Fibroblast of villous mesenchyme (primary cell): ENCODE measurements at regions not wholly inside any gene's neighbourhood (a gene's known extent, or its start where the extent isn't known, plus 50 kb on each side); places are given as distances from the start of the nearest gene placed in this dataset.

Source experiments
- DNase-seq: peaks from one replicate; pipeline ENCODE4 v3.0.0-alpha.2; 2010; ENCODE audit warnings: low read depth
- H3K4me3 ChIP-seq: 2 replicates; pipeline ENCODE4 v1.5.1; 2011; ENCODE audit warnings: low read depth, mild to moderate bottlenecking, low read length
- TF ChIP-seq, protein P1 (sequence below): IDR thresholded peaks from 2 replicates; pipeline ENCODE4 v1.5.1; 2012; ENCODE audit warnings: low read depth, mild to moderate bottlenecking, low read length; ENCODE audit not compliant: insufficient read depth

DNA sequence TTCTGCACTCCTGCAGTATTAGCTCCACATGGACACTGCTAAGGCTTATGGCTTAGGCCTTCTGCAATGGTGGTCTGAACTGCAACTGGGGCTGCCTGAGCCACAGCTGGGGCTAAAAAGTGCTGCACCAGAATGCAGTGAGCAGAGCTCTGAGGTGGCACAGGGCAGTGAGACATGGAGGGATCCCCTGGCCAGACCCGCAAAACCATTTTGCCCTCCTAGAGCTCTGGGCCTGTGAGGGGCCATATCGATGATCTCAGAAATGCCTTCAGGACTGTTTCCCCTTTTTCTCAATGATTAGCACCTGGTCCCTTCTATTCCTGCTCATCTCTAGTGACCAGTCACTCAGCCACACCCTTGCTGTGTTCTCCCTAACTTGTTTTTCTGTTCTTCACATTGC is 397.7 kb downstream of the UQCRFS1 start:
- TF ChIP-seq, protein P1, sequence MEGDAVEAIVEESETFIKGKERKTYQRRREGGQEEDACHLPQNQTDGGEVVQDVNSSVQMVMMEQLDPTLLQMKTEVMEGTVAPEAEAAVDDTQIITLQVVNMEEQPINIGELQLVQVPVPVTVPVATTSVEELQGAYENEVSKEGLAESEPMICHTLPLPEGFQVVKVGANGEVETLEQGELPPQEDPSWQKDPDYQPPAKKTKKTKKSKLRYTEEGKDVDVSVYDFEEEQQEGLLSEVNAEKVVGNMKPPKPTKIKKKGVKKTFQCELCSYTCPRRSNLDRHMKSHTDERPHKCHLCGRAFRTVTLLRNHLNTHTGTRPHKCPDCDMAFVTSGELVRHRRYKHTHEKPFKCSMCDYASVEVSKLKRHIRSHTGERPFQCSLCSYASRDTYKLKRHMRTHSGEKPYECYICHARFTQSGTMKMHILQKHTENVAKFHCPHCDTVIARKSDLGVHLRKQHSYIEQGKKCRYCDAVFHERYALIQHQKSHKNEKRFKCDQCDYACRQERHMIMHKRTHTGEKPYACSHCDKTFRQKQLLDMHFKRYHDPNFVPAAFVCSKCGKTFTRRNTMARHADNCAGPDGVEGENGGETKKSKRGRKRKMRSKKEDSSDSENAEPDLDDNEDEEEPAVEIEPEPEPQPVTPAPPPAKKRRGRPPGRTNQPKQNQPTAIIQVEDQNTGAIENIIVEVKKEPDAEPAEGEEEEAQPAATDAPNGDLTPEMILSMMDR, result no peak
- no peak for DNase-seq
- no peak overlapping the region for H3K4me3 ChIP-seq

DNA sequence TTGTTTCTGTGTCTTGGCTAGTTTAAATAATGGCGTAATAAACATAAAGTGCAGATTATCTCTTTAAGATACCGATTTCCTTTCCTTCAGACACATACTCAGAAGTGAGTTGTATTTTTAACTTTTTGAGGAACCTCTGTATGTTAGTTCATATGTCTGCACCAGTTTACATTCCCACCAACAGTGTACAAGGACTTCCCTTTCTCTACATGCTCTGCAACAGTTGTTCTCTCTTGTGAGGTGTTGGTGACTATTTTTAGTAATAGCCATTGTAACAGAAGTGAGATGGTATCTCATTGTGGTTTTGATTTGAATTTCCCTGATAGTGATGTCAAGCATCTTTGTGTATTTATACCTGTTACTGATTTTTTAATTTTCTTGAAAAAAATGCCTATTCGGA is 418.6 kb downstream of the UQCRFS1 start:
- no peak for DNase-seq
- no peak overlapping the region for H3K4me3 ChIP-seq
- TF ChIP-seq, protein P1, result no peak

DNA sequence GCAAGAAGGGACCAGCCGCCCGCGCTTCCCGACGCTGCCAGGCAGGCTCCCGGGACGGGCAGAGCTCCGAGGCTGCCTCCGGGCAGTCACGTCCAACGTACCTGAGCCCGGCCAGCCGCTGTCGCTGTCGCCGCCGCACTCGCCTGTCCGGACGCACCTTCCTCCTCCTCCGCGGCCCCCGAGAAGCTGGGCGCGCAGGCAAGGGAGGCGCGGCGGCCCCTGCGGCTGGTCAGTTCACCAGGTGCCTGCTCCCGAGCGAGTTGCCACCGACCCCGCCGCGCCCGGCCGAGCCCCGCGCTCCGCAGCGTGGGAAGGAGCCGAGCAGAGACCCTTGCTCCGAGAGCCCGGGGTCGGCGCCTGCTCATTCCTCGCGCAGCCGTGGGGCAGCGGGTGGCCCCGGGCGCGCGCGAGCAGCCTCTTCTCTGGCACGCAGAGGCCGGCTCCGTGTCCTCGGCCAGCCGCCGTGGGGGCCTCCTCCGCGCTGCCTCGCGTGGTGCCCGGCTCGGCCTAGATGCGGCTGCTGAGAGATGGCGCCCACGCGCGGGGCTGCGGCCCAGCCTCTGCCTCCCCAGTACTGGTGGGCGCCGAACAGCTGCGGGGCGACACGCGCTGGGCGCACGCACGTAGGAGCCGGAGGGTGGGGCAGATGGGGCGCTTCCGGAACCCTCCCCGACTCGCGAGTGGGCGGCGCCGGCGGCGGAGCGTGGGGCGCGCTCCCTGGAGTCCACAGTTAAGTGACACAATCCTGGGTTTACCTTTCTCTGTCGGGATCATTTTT is 419.4 kb downstream of the UQCRFS1 start:
- TF ChIP-seq, protein P1, result no peak
- no peak overlapping the region for H3K4me3 ChIP-seq
- no peak for DNase-seq

DNA sequence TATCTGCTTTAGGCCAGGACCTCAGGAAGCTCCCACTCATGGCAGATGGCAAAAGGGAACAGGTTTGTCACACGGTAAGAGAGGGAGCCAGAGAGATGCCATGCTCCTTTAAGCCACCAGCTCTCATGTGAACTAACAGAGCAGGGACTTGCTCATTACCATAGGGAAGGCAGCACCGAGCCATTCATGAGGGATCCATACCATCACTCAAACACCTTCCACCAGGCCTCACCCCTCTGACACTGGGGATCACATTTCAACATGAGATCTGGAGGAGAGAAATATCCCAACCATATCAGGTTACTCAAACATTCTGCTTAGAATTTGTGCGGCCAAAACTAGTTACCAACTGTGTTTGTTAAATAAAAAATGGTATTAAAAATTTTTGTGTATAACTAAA is 427.0 kb downstream of the UQCRFS1 start:
- no peak for DNase-seq
- TF ChIP-seq, protein P1, result no peak
- H3K4me3 ChIP-seq, result no peak overlapping the region

DNA sequence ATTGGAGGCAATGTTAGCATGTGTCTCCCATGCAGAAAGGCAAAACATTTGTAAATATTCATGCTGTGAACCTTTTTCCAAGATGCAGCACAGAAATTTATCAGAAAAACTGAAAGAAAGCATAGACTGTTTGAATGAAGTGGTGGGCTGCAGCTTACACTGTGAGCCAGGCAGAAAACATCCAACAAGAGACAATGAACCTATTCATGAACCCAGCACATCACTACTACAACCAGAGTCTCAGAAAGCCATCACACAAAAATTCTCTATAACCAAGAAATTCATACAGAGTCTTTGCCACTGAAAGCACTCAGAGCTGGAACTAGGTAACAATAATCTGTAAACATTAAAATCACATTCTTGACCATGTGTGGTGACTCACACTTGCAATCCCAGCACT is 448.9 kb downstream of the UQCRFS1 start:
- no peak overlapping the region for H3K4me3 ChIP-seq
- TF ChIP-seq, protein P1, result no peak
- DNase-seq, result no peak

DNA sequence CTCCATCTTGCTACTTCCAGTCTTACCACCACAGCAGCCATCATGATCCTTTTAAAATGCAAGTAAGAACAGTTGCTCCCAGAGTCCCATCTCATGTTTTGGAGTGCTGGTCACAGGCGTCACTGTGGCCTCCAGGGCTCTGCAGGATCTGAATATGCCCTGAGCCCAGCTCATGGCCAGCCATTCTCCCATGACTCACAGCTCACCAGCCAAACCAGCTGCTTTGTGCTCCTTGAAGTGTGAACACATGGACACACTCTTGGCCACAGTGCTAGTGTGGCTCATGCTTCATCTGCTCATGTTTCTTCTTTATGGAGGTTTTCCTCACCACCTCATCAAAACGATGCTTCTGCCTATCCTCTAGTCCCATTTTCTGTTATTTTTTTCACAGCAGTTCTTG is 466.5 kb downstream of the UQCRFS1 start:
- TF ChIP-seq, protein P1, result no peak
- H3K4me3 ChIP-seq, result no peak overlapping the region
- DNase-seq, result no peak

DNA sequence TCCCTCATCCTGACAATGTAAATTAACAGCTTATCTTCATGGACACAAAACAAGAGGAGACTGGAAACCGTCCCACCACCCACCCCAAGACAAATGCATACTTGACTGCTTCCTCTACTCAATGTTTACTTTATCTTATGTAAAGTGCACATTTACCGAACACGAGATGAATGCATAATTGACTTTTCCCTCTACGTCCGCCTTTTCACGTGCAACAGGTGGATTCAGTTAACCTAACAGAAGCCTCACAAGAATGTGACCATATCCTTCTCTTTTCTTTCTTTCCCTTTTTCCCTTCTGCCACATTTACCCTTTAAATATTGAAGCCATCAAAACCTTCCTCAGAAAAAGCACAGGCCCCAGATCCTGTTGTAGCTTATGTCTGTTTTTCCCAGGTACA is 468.0 kb downstream of the UQCRFS1 start:
- no peak overlapping the region for H3K4me3 ChIP-seq
- DNase-seq, result no peak
- TF ChIP-seq, protein P1, result no peak
